ENCODE measurements at regions not wholly inside any gene's neighbourhood (a gene's known extent, or its start where the extent isn't known, plus 50 kb on each side); places are given as distances from the start of the nearest gene placed in this dataset.
"Not testable (repeated sequence)": the region's sequence is repeated elsewhere in the genome, so short reads cannot be mapped to it uniquely, and the experiment has no call there.

DNA sequence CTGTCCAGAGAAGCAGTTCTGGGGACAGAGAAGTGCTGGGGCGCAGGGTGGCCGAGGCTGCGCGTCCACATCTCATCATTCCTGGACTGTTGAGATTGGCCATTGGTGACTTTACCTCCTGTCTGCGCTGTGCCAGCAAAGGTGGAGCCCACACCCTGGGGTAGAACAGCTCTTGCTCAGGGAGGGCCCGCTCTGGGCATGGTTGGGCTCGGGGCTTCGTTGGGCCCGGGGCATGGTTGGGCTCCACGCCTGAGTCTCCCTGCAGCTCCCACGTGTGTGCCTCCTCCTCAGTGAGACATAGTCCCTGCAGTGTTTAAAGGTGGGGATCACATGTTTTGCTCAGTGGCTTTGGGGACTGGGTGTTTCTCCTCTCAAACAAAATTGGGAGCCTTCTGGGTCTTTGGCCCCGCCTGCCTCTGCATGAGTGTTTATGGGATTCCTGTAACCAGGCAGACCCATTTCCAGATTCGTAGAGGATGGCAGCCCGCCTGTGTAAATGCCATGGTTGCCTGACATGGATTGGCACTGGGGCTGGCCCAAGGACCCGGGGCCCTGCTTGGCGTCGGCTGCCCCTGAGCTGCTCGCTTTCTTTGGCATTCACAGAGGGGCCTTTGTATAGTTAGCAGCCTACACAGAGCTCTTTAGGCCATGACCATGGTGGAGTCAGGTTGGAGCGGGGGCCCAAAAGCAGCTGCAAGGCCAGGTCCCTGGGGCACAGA, 104.6 kb downstream of the TLR5 start:
- TF ChIP-seq, protein P1, sequence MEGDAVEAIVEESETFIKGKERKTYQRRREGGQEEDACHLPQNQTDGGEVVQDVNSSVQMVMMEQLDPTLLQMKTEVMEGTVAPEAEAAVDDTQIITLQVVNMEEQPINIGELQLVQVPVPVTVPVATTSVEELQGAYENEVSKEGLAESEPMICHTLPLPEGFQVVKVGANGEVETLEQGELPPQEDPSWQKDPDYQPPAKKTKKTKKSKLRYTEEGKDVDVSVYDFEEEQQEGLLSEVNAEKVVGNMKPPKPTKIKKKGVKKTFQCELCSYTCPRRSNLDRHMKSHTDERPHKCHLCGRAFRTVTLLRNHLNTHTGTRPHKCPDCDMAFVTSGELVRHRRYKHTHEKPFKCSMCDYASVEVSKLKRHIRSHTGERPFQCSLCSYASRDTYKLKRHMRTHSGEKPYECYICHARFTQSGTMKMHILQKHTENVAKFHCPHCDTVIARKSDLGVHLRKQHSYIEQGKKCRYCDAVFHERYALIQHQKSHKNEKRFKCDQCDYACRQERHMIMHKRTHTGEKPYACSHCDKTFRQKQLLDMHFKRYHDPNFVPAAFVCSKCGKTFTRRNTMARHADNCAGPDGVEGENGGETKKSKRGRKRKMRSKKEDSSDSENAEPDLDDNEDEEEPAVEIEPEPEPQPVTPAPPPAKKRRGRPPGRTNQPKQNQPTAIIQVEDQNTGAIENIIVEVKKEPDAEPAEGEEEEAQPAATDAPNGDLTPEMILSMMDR (conservative IDR thresholded peaks at IDR 0.05; ENCODE audit: low read depth, low read length) = no peak
- DNase-seq (ENCODE audit: low read depth) = no peak
- H3K4me3 ChIP-seq (ENCODE audit: low read depth, low read length) = no peak overlapping the region

DNA sequence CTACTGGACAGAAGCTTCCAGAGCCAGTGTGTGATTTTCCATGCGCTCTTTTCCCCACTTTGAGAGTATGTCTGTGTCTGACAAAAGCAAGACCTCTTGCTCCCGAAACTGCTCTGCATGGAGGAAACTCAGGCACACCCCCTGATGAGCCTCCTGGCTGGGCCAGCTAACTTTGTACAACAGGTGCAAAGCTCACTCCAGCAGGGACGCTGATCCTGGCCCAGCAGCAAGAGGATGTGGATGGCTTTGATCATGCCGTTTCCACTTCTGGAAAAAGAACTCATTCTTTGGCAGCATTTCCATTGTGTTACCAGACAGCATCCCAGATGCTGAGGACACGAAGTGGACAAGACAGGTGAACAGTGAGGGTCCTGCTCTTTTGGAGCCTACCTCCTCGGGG, 103.1 kb downstream of the TLR5 start:
- DNase-seq (ENCODE audit: low read depth) = no peak
- no peak overlapping the region for H3K4me3 ChIP-seq (ENCODE audit: low read depth, low read length)
- TF ChIP-seq, protein P1 (conservative IDR thresholded peaks at IDR 0.05; ENCODE audit: low read depth, low read length) = no peak

DNA sequence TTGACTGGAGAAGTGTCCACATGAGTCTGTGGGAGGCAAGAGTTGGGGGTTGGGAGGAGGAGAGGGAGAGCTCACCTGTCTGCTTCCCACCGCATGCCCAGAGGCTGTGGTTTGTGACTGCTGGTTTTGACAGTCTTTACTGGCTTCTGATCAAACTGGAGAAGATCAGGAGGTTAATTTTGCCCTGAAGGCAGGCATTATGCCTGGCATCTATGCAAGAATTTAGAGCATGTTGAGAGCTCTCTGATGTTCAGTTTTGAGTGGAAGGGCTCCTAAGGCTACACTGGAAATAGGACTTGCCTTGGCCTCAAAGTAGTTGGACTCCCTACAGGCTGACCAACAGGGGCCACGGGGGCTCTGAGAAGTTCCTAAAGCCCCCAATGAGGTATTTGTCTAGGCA, 101.6 kb downstream of the TLR5 start:
- no peak overlapping the region for H3K4me3 ChIP-seq (ENCODE audit: low read depth, low read length)
- TF ChIP-seq, protein P1 (conservative IDR thresholded peaks at IDR 0.05; ENCODE audit: low read depth, low read length) = no peak
- DNase-seq (ENCODE audit: low read depth) = peak; percentile 26

DNA sequence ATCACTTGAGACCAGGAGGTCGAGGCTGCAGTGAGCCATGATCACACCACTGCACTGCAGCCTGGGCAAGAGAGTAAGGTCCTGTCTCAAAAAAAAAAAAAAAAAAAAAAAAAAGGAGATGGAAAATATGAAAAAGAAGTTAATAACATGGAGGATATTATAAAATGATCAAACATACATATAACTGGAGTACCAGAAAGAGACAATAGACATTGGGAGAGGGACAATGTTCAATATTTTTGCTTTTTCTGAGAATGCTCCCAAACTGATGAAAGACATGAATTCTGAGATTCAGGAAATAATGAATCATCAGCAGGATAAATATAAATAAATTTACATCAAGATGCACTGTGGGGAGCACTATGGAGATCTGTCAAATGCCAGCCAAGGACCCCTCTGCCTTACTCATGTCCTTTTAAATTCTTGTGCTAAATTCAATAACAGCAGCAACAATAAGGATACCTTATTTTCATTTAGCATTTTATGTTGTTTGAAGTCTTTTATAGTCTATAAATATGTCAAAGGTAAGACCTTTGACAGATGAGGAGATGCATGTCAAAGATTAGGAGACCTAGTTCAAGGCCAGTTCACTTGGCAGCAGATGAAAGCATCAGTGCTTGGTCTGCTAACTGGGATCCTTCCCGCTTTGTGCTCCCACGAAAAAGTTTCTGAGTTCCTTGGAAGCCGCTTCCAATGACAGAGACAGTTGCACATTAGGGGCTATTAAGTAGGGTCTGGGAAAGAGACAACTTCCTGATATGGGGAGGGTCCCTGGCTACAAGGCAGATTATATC, 97.7 kb downstream of the TLR5 start:
- TF ChIP-seq, protein P1 (conservative IDR thresholded peaks at IDR 0.05; ENCODE audit: low read depth, low read length) = no peak
- DNase-seq (ENCODE audit: low read depth) = no peak
- H3K4me3 ChIP-seq (ENCODE audit: low read depth, low read length) = no peak overlapping the region

DNA sequence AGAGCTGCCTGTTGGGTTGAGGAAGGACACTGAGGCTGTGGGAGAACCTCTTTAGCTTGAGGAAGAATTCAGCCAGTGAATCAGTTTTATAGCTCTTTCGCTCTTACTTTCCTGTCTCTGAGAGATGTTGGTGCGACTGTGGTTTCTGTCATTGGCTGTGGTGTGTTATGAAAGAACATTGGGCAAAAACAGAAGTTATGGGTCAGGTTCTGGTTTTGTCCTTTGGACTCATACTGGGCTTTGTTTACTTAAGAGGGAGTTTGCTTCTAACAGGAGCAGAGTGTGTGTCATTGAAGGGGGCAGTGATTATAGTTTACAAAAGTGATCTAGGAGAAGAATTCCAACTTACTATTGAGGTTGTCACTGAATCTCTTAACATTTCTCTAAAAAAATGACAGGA, 97.0 kb downstream of the TLR5 start:
- no peak overlapping the region for H3K4me3 ChIP-seq (ENCODE audit: low read depth, low read length)
- DNase-seq (ENCODE audit: low read depth) = no peak
- TF ChIP-seq, protein P1 (conservative IDR thresholded peaks at IDR 0.05; ENCODE audit: low read depth, low read length) = no peak

DNA sequence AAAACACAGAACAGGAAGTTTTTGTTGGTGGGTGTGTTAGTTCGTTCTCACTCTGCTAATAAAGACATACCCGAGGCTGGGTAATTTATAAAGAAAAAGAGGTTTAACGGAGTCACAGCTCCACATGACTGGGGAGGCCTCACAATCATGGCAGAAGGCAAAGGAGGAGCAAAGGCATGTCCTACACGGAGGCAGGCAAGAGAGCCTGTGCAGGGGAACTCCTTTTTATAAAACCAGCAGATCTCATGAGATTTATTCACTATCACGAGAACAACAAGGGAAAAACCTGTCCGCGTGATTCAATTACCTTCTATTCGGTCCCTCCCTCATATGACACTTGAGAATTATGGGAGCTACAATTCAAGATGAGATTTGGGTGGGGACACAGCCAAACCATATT, 96.6 kb downstream of the TLR5 start:
- not testable (repeated sequence) for DNase-seq (ENCODE audit: low read depth); H3K4me3 ChIP-seq (ENCODE audit: low read depth, low read length)

DNA sequence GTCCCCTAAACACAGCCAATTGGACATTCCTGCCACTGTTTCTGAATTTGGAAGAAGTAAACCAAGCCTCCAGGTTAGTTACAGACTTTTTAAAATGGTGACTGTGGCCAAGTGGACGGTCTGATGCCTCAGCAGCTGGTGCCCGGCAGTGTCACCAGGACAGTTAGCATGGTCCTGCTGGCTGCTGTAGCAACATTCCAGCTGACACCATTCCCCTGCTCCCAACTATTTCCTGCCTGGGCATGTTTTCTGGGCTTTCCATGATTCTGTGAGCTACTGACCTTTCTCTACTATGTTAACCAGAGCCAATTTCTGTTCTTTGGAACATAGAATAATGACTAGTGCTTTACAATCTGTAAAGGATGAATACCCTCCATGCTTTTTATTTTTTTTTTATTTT, 95.0 kb downstream of the TLR5 start:
- TF ChIP-seq, protein P1 (conservative IDR thresholded peaks at IDR 0.05; ENCODE audit: low read depth, low read length) = no peak
- no peak overlapping the region for H3K4me3 ChIP-seq (ENCODE audit: low read depth, low read length)
- DNase-seq (ENCODE audit: low read depth) = no peak
